H1 (cell line): ENCODE measurements at regions not wholly inside any gene's neighbourhood (a gene's known extent, or its start where the extent isn't known, plus 50 kb on each side); places are given as distances from the start of the nearest gene placed in this dataset.

Experiments used
- BACH1 ChIP-seq: IDR thresholded peaks from 2 replicates; pipeline ENCODE4 v1.6.1; 2012; ENCODE audit warnings: low read length, improper control_type of control experiment
- CBX8 ChIP-seq: fragments of 300-800, 300-1000 bp; sonication (generic); IDR thresholded peaks from 2 replicates; pipeline ENCODE4 v1.7.1; 2016; ENCODE audit warnings: low read depth, low read length, borderline replicate concordance
- CHD1 ChIP-seq: IDR thresholded peaks from 2 replicates; pipeline ENCODE4 v1.6.1; 2012; ENCODE audit warnings: low read depth, low read length, improper control_type of control experiment
- HDAC2 ChIP-seq, 2 experiments: fragments of 300-600 bp in 1 of 2; sonication (generic) in 1 of 2; IDR thresholded peaks; 2 replicates each; pipeline ENCODE4 v1.6.1; 2011 to 2012; ENCODE audit warnings: low read depth in 2 of 2, low read length in 2 of 2, mild to moderate bottlenecking in 2 of 2, moderate library complexity in 2 of 2, borderline replicate concordance in 1 of 2, inconsistent platforms in 1 of 2
- JUN ChIP-seq: IDR thresholded peaks from 2 replicates; pipeline ENCODE4 v1.6.1; 2011; ENCODE audit warnings: low read depth, mild to moderate bottlenecking, improper control_type of control experiment, low read length
- NRF1 ChIP-seq: IDR thresholded peaks from 2 replicates; pipeline ENCODE4 v1.6.1; 2011; ENCODE audit warnings: mild to moderate bottlenecking, low read depth, low read length, improper control_type of control experiment

GRCh38 chr2:188897096-188897495 is 77.1 kb upstream of the COL3A1 start (continued):
- TF ChIP-seq JUN (no peak), CBX8 (no peak), NRF1 (no peak), BACH1 (no peak), HDAC2 (IDR thresholded peaks at IDR 0.05; ENCODE audit: borderline replicate concordance in 1 of 2, low read depth in 2 of 2, low read length in 2 of 2) (no peak), CHD1 (no peak)
- TF ChIP-seq, all 59 proteins: peak for 0
